IPS-18a (cell line): ENCODE measurements at regions not wholly inside any gene's neighbourhood (a gene's known extent, or its start where the extent isn't known, plus 50 kb on each side); places are given as distances from the start of the nearest gene placed in this dataset.
A peak's percentile ranks its signal among the peaks of the same experiment; 100 is the strongest.

Experiments used
- H3K27ac ChIP-seq: one replicate; pipeline ENCODE4 v1.5.1; 2013; ENCODE audit warnings: low read length
- H3K27me3 ChIP-seq: one replicate; pipeline ENCODE4 v1.6.1; 2013; ENCODE audit warnings: mild to moderate bottlenecking, low read length; ENCODE audit not compliant: control insufficient read depth, insufficient read depth
- H3K36me3 ChIP-seq: one replicate; pipeline ENCODE4 v1.6.1; 2013; ENCODE audit warnings: low read depth, low read length; ENCODE audit not compliant: control insufficient read depth
- H3K4me1 ChIP-seq: one replicate; pipeline ENCODE4 v1.6.1; 2013; ENCODE audit warnings: low read depth, low read length; ENCODE audit not compliant: control insufficient read depth
- H3K4me3 ChIP-seq: one replicate; pipeline ENCODE4 v1.5.1; 2013; ENCODE audit warnings: low read length
- H3K9ac ChIP-seq: one replicate; pipeline ENCODE4 v1.6.1; 2013; ENCODE audit warnings: mild to moderate bottlenecking, low read length, moderate library complexity
- H3K9me3 ChIP-seq: one replicate; pipeline ENCODE4 v1.6.1; 2013; ENCODE audit warnings: low read depth, low read length; ENCODE audit not compliant: control insufficient read depth

DNA sequence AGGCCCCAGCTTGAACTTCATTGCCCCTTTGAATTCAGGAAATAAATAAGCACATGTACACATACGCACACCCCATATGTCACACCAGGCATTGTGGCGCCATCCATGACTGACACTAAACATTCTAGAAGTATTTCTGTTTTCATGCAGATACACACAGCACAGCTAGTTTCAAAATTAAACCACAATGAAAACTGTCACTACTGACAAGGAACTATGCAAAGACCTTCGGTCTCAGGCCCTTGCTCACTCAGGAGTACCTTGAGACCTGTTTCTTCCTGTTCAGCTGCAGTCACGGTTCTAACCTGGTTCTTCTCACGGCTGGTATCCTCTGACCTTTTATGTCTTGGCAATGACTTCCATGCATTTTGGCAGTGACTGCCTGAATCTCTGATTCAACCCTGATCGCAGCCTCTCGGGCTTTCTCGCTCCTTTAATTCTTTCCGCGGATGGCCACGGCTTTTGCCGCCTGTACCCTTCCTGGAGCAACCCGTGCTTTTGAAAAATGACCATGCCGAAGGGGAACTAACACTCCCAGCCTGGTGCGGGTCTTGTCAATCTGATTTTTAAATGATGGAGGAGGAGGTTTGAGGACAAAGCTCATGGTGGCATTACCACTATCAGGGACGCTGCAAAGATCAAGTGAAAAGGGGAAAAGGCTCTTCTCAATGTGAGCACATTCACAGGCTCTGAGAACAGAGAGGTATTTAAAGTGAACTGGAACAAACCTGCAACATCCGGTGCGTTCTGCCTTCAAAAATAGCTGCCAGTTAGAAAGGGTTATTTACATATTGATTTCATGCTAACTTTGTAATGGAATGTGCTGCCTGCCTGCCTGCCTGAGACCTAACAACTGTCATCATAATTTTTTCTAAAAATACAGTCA lies 384.6 kb downstream of the RRAGC start:
- H3K4me3 ChIP-seq: peak overlapping the region; percentile 49
- no peak overlapping the region for H3K9ac ChIP-seq
- H3K9me3 ChIP-seq: peaks cover 4% of the 10 kb centered on the region
- peaks cover 28% of the 10 kb centered on the region for H3K4me1 ChIP-seq
- no peaks in the 10 kb centered on the region for H3K36me3 ChIP-seq
- H3K27ac ChIP-seq: no peak overlapping the region
- peaks cover 41% of the 10 kb centered on the region for H3K27me3 ChIP-seq

DNA sequence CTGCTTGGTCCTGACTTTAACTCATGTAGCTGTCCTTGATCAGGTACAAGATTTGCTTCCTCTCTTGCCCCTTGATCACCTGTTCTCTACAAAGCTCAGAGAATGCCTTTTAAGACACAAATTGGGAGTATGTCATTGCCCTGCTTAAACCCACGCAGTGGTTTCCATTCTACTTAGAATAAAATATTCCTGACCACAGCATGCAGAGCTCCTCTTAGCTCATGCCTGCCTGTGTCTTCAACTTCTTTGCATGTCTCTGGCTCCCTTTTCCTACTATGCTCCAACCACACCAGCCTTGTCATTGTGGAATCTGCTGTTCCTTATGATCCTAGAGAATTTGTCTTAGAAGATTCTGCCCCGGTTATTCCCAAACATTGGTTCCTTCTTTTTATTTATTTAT lies 393.1 kb downstream of the RRAGC start:
- H3K4me3 ChIP-seq: no peak overlapping the region
- no peak overlapping the region for H3K9ac ChIP-seq
- no peak overlapping the region for H3K27ac ChIP-seq
- H3K27me3 ChIP-seq: no peaks in the 10 kb centered on the region
- H3K36me3 ChIP-seq: no peaks in the 10 kb centered on the region
- peaks cover 13% of the 10 kb centered on the region for H3K4me1 ChIP-seq
- H3K9me3 ChIP-seq: peaks cover 4% of the 10 kb centered on the region

DNA sequence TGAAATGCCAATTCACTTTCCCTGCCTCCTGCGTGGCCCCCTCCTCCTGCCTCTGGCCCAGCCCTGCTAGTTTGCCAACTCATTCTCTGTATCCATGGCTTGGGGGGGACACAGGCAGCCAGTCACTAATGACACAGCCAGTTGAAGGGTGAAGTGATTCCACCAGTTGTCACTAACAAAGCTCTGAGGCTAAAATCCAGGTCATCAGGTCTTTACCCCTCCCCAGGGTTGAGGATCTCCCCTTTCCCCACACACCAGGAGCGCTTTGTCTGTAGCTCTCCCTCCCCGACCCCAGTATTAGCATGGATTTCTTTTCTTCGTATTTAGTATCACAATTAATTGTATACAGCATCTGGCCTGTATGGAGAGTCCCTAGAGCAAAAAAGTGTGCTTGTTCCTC lies 394.1 kb downstream of the RRAGC start:
- peaks cover 4% of the 10 kb centered on the region for H3K9me3 ChIP-seq
- no peaks in the 10 kb centered on the region for H3K36me3 ChIP-seq
- H3K4me3 ChIP-seq: no peak overlapping the region
- no peak overlapping the region for H3K9ac ChIP-seq
- H3K4me1 ChIP-seq: peaks cover 13% of the 10 kb centered on the region
- H3K27ac ChIP-seq: no peak overlapping the region
- no peaks in the 10 kb centered on the region for H3K27me3 ChIP-seq

DNA sequence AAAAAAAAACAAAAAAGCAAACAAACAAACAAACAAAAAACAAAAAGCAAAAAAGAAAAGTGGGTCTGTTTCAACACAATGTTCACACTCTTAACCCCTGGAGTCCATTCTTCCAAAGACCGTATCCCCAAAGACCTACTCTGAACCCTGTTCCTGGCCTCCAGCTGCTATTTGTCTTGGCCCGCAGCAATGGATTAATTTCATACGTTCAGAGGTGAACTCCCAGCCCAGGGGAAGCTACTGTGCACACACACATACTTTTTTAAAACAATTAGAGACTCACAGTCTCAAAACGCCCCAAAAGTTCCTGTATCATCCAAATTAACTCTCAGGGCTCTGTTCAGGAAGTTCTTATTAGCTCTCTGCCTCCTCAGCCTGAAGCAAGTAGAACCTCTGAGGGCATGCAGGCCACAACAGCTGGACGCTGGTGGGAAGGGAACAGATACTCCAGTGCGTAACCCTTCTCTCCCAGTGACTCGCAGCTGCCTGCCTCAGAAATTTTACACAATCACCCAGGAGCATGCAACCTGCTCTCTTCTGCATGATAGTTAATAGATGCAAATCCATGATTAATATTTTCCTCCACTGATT lies 395.4 kb downstream of the RRAGC start:
- Histone ChIP-seq H3K27me3 (no peaks in the 10 kb centered on the region), H3K27ac (no peak overlapping the region), H3K4me1 (peaks cover 13% of the 10 kb centered on the region), H3K9me3 (peaks cover 4% of the 10 kb centered on the region), H3K9ac (no peak overlapping the region), H3K4me3 (no peak overlapping the region), H3K36me3 (no peaks in the 10 kb centered on the region)

DNA sequence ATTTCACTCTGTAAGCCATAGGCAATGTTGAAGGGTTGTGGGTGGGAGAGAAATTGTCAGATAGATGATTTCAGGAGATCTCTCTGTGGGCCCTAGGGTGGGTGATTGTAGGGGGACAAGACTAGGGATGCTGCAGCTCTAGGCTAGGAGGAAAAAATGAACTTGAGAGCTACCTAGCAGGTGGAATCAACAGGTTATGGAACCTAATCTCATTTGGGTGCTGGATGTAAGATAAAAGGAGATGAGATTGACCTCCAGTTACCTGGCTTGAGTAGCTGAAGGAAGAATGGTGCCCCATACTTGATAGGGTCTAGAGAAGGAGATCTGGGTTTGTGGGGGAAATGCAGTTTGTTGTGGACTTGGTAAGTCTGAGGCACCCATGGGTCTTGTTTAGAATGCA lies 396.5 kb downstream of the RRAGC start:
- Histone ChIP-seq H3K36me3 (no peaks in the 10 kb centered on the region), H3K9me3 (peaks cover 4% of the 10 kb centered on the region), H3K9ac (no peak overlapping the region), H3K4me1 (peaks cover 13% of the 10 kb centered on the region), H3K27ac (no peak overlapping the region), H3K4me3 (no peak overlapping the region), H3K27me3 (no peaks in the 10 kb centered on the region)

DNA sequence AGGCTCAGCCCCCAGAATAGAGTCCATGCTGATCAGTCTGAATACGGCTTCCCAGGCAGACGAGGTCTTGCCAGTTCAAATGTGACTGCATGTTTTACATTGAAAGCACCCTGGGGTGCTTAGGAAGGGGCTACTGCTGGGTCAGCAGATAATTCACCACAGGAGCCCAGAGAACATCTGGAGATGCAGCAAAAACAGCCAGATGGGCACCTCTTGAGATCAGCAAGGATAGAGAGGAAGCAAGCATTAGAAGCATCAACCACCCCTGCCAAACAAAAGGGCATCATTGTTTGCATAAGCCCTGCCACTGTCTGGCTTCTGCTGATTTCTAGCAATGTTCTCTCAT lies 403.1 kb downstream of the RRAGC start:
- no peaks in the 10 kb centered on the region for H3K36me3 ChIP-seq
- no peaks in the 10 kb centered on the region for H3K27me3 ChIP-seq
- peaks cover 10% of the 10 kb centered on the region for H3K4me1 ChIP-seq
- H3K9me3 ChIP-seq: no peaks in the 10 kb centered on the region
- no peak overlapping the region for H3K4me3 ChIP-seq
- H3K27ac ChIP-seq: no peak overlapping the region
- H3K9ac ChIP-seq: no peak overlapping the region

DNA sequence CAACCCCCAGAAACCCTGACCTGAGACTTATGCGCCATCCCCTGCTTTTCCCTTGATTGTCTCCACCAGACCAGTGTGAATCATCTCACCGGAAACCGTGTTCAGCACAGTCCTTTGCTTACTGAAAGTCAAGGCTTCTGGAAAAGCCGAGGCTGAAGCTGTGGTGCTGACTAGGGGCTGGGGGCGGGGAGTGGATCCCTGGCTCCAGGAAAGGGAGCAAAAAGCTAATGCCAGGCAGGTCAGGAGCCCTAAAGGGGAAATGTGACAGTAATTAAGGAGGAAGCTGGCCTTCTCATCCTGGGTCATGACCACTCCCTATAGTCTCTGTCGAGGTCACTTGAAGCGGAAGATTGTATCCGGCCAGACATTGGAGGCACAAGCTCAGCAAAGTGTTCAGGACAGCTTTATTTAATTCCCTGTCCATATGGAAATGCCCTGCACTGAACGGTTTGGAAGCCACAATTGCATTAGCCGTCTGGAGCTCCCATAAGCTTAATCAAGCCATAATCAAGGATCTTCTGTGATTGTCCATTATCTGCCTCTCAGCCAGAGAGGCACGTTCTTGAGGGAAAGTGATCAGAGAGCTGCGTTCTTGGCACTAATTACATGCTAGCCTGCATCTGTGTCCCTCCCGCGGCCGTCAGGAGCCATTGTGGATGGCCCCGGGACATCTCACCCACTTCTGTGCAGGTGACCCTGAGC lies 403.6 kb downstream of the RRAGC start:
- H3K4me1 ChIP-seq: peaks cover 14% of the 10 kb centered on the region
- no peaks in the 10 kb centered on the region for H3K36me3 ChIP-seq
- H3K9me3 ChIP-seq: no peaks in the 10 kb centered on the region
- no peak overlapping the region for H3K27ac ChIP-seq
- no peak overlapping the region for H3K9ac ChIP-seq
- H3K4me3 ChIP-seq: no peak overlapping the region
- no peaks in the 10 kb centered on the region for H3K27me3 ChIP-seq

DNA sequence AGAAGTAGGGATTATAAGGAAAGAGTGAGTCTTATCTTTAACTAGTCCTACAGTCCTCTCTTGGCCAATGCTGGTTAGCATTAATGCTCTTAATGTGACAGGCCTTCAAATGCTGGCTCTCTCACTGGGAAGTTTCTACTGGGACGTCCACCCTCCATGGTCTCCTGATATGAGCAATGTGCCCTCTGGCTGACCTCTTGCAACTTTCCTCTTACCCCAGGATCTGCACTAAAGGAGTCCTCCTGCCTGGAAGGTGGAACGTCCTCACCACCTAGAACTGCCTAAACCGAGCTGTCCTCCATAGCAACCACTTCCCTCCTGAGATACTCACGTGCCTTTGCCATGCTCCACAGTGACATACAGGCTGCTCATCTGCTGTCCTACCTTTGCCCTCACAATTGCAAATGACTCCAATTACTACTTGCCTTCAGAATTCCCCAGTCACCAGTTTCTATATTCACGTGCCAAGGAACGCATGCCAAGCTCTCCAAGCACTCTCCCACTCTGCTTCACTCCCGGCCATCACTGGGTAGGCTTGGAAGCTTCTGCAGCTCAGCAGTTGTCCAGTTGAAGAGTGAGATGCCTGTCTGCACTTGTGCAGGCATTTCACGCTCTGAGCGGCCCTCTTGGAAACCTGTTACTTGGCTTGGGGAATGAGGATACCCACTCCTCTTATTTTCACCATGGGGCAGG lies 404.7 kb downstream of the RRAGC start:
- no peak overlapping the region for H3K27ac ChIP-seq
- no peaks in the 10 kb centered on the region for H3K27me3 ChIP-seq
- no peaks in the 10 kb centered on the region for H3K9me3 ChIP-seq
- H3K4me3 ChIP-seq: no peak overlapping the region
- no peaks in the 10 kb centered on the region for H3K36me3 ChIP-seq
- no peak overlapping the region for H3K9ac ChIP-seq
- H3K4me1 ChIP-seq: peaks cover 14% of the 10 kb centered on the region

DNA sequence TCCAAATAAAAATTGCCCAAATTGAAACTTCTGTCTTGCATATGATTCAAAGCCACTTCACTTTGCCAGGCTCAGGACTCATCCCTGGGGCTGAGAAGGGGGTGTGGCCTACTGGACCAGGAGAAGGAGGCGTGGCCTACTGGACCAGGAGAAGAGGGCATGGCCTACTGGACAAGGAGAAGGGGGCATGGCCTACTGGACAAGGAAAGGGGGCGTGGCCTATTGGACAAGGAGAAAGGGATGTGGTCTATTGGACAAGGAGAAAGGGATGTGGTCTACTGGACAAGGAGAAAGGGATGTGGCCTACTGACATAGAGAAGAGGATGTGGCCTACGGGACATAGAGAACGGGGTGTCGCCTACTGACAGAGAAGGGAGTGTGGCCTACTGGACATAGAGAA lies 405.3 kb downstream of the RRAGC start:
- no peak overlapping the region for H3K27ac ChIP-seq
- no peaks in the 10 kb centered on the region for H3K36me3 ChIP-seq
- no peaks in the 10 kb centered on the region for H3K9me3 ChIP-seq
- H3K4me1 ChIP-seq: peaks cover 18% of the 10 kb centered on the region
- no peak overlapping the region for H3K4me3 ChIP-seq
- no peaks in the 10 kb centered on the region for H3K27me3 ChIP-seq
- no peak overlapping the region for H3K9ac ChIP-seq

DNA sequence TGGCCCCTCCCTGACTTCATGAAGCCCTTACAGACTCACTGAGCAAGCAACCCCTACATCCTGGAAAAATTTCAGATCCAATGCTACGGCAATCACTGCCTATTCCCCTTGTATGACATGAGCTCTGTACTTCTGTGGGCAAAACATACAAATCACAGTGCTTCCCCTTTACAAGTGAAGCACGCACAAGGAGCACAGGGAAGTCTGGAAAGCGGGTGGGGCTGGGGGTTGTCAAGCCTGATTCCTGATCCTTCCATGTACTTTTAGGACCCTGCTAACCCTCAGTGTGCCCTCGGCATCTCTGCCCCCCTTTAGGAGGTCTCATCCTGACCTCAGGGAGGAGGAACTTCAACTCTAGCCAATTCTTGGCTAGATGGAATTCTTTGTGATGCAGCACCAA lies 405.7 kb upstream of the POU3F1 start:
- no peak overlapping the region for H3K9ac ChIP-seq
- peaks cover 24% of the 10 kb centered on the region for H3K4me1 ChIP-seq
- H3K36me3 ChIP-seq: no peaks in the 10 kb centered on the region
- no peaks in the 10 kb centered on the region for H3K9me3 ChIP-seq
- no peaks in the 10 kb centered on the region for H3K27me3 ChIP-seq
- H3K27ac ChIP-seq: no peak overlapping the region
- H3K4me3 ChIP-seq: no peak overlapping the region

DNA sequence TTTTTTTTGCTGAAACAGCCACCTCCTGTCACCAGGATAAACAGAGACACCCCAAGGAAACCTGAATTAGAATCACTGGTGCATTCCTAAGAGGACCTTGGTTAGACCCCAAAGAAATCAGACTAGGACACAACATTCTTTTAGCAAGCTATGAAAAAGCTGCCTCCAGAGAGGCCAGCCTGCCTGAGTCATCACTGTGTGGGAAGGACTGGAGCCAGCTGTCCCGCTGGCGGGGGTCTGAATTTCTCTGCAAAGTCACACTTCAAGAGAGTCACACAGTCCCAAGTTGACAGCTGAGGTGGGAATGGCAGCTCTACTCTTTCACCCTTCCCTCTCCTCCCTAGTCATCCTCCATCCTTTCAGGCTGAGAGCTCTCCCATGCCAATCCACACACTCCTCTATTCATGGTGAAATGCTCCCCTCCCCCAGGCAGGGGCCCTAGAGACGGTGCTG lies 405.0 kb upstream of the POU3F1 start:
- Histone ChIP-seq H3K9me3 (no peaks in the 10 kb centered on the region), H3K9ac (no peak overlapping the region), H3K27ac (no peak overlapping the region), H3K27me3 (no peaks in the 10 kb centered on the region), H3K36me3 (no peaks in the 10 kb centered on the region), H3K4me1 (peaks cover 24% of the 10 kb centered on the region), H3K4me3 (no peak overlapping the region)
